Myocyte (in vitro differentiated cells): ENCODE measurements at regions not wholly inside any gene's neighbourhood (a gene's known extent, or its start where the extent isn't known, plus 50 kb on each side); places are given as distances from the start of the nearest gene placed in this dataset.
"Not testable (repeated sequence)": the region's sequence is repeated elsewhere in the genome, so short reads cannot be mapped to it uniquely, and the experiment has no call there.

ENCODE experiments used
- DNase-seq: peaks from one replicate; pipeline ENCODE4 v3.0.0-alpha.2; 2012; ENCODE audit warnings: low read depth

DNA sequence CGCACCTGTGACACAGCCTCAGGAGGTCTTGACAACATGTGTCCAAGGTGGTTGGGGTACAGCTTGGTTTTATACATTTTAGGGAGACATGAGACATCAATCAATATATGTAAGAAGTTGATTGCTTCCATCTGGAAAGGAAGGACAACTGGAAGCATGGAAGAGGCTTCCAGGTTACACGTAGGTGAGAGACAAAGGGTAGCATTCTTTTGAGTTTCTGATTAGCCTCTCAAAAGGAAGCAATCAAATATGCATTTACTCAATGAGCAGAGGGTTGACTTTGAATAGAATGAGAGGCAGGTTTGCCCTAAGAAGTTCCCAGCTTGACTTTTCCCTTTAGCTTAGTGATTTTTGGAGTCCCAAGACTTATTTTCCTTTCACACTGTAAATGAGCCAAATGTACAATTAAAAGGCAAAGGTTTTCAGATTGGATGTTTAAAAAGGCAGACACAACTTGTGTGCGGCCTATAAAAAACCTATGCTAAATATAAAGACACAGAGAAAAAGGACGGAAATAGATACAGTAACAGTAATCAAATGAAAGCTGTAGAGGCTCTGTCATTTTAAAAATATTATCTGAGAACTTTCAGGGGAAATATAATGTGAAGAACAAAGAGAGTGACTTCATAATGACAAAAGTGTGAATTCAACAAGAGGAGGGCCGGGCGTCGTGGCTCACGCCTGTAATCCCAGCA, 65.7 kb upstream of the LANCL2 start:
- DNase-seq, result no peak

DNA sequence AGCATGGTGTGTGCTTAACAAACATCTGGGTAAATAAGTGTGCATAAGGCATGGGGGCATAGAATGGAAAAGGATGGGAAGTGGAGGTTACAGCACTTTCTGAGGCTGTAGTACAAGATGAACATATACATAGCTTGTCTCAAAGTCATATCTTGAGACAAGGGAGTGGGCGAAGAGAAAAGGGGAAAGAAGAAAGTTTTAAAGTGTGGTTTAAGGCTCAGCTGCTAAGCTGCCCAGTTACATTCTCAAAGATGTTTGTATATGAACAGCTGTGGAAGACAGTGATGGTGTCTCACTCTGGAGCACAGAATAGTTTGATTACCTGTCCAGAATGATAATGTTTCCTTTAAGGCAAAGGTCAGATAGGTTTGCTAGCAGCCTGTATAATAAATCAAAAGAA, 61.9 kb upstream of the LANCL2 start:
- no peak for DNase-seq

DNA sequence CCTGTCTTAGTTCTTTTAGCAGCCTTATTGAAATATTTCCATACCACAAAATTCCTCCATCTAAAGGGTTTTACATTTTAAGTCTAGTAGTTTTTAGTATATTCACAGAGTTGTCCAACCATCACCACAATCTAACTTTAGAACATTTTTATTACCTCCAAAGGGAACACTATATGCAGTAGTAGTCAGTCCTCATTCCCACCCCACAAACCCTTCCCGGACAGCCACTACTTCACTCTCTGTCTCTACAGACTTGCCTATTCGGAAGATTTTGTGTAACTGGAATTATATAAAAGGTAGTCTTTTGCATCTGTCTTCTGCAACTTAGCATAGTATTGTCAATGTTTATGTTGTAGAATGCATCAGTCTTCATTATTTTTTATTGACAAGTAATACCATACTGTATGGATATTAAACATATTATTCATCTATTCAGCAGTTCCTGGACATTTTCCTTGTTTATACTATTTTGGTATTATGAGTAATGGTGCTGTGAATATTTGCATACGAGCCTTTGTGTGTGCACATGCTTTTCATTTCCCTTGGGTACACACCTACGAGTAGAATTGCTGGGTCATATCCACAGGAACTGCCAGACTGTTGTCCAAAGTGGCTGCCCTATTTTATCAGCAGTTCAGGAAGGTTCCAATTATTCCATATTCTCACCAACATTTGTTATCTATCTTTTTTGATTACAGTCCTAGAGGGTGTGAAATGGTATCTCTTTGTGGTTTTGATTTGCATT, 60.9 kb upstream of the LANCL2 start:
- DNase-seq, result no peak

DNA sequence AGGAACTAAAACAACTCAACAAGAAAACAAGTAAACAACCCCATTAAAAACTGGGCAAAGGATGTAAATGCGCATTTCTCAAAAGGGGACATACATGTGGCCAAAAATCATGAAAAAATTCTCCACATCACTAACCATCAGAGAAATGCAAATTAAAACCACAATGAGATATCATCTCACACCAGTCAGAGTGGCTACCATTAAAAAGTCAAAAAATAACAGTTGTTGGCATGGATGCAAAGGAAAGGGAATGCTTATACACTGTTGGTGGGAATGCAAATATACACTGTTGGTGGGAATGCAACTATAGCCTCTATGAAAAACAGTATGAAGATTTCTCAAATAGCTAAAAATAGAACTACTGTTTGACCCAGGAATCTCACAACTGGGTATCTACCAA, 60.0 kb upstream of the LANCL2 start:
- no peak for DNase-seq

DNA sequence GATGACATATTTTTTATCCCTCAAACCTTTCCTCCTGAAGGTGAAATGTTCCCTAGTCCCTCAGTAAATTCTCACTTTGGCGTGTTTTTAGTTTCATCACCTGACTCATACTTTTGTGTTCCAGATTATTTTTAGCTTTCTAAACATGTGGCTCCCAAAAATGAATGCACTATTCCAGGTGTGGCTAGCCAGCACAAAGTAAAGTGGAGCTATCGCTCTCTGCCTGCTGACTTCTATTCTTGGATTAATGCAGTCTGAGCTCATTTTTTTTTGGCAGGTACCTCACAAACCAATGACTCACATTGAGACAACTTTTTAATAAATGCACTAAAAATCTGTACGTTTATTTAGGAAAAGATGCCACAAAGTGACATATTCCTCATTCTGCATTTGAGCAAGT, 58.8 kb upstream of the LANCL2 start:
- no peak for DNase-seq

DNA sequence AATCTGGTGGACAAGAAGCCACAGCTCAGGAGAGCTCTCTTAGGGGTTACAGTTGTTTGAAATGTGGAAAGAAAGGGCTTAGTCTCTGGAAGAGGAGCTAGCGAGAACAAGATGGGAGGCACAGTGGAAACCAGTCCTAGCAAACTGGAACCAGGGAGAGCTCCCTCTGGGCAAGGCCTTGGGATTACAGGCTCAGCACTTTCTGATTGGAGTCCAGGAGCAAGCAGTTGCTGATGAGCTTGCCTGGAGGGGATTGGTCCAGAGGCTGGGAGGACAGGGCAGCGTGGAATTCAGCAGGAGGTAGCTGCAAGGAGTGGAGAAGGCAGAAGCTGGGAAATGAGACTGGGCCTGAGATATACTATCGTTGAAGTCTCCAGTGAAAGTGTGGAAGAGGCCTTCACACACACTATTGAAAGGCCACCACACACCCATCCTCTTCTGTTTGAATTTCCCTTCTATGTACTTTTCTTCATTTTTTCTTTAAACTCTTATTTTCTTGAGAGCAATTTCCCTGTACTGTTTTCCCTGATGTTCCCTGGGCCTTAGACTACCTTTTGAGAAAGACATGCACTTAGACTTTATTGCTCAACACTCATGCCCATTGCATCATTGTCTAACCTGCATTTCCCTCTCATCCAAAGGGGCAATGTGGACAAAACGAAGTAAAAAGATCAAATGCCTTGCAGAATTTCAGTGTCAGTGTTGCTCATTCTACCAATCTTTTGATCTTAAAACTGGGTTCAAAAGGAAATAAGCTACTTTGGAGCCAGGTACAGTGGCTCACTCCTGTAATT, 57.8 kb upstream of the LANCL2 start:
- peak; percentile 77 for DNase-seq

DNA sequence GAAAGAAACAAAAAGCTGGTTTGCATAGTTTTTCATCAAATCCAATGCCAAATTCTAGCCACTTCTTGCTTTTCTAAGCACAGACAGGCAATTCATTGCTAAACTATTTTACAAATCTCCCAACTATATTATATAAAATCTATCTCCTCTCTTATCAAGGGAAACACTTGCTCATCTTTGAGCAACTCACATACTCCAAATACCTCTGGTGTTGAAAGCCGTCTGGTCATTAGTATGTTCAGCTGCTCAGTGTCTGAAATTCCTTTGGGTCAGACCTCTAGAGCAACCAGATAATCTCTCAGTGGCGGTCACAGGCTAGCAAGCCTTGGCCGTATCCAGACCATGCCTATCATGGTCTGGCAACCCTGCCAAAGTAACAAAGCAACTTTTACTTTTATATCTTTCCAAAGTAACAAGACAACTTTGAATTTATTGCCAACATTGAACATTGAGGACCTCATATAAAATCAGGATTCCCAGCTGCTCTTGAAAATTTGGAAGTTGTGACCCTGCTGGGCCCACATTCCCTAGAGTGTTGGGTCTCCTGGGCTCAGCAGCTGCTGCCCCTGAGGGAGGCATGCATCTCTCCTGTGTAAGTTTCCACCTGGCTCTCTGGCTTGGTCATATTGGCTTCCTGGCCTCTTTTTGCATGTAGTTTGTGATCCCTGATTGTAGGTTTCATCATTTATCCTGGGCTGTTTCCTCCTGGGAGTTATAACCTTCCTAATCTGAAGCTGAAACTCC, 56.8 kb upstream of the LANCL2 start:
- DNase-seq, result peak; percentile 98

DNA sequence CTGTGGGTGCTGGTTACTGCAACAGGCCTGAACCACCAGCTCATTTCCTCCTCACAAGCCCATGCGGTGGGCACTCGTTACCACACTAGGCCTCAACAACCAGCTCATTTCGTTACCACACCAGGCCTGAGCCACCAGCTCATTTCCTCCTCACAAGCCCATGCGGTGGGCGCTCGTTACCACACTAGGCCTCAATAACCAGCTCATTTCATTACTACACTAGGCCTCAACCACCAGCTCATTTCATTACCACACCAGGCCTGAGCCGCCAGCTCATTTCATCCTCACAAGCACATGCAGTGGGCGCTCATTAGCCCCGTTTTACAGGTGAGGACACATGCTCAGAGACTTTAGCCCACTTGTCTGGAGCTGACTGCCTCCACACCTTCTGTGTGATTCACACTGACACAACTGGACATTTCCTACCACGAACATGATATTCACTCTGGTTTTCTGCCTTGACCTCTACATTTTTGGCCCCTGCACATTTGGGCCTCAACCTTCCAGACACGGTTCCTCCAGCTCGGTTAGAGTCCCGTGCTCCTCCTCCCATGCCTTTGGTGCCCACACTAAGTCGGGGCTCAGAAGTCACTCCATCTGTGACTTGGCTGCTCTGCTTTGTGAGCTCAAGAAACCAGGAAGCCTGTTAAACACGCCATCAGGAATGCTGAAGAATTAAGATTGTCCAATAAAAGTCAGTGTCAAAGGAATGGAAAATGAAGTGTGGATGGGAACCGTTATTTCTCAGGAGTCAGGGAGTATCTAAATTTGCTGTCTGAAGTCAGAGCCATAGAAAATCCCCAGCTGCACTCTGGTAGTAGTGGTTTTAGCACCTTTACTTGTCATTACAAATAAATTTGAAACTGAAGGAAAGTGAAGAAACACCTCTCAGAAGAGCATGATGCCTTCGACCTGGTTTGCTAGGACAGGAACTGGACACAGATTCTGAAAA, 55.8 kb upstream of the LANCL2 start:
- peak; percentile 64 for DNase-seq

DNA sequence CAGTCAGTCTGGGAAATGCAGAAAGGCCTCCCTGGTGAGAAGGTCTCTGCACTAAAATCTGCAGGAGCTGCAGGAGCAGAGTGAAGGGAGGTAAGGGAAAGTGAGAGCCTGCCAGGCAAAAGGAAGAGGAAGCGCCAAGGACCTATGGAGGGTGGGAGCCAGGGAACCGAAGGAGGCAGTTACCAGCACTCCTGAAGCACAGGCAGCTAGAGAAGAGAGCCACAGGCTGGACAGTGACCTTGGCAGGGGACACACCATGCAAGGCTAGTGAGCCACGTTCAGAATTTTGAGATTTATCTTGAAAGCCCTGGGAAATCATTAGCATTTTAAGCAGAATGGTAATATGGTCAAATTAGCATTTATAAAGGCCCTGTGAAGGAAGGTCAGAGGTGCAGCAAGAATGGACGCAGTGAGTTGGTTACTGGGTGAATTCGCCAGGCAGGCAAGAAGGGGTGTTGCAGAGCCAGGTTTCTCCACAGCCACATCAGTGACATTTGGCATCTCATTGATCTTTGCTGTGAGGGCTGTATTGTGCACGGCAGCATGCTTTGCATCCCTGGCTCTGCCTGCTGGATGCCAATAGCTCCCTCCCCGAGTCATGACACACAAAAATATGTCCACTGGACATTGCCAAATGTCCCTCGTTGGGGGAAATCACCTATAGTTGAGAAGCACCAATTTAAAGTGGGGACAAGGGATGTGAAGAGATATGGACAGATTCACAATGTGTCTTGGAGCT, 54.7 kb upstream of the LANCL2 start:
- DNase-seq, result no peak

DNA sequence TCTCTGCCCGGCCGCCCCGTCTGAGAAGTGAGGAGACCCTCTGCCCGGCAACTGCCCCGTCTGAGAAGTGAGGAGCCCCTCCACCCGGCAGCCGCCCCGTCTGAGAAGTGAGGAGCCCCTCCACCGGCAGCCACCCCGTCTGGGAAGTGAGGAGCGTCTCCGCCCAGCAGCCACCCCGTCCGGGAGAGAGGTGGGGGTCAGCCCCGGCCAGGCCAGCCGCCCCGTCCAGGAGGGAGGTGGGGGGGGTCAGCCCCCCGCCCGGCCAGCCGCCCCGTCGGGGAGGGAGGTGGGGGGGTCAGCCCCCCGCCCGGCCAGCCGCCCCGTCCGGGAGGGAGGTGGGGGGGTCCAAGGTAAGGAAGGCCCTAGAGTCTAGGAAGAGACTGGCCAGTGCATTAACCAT, 53.2 kb upstream of the LANCL2 start:
- DNase-seq, result not testable (repeated sequence)

DNA sequence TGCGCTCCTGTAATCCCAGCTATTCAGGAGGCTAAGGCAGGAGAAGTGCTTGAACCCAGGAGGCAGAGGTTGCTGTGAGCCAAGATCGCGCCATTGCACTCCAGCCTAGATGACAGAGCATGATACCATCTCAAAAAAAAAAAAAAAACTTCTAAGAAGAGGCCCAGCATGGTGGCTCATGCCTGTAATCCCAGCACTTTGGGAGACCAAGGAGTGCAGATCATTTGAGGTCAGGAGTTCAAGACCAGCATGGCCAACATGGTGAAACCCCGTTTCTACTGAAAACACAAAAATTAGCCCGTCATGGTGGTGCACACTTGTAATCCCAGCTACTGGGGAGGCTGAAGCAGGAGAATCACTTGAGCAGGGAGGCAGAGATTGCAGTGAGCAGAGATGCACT, 51.5 kb upstream of the LANCL2 start:
- not testable (repeated sequence) for DNase-seq

DNA sequence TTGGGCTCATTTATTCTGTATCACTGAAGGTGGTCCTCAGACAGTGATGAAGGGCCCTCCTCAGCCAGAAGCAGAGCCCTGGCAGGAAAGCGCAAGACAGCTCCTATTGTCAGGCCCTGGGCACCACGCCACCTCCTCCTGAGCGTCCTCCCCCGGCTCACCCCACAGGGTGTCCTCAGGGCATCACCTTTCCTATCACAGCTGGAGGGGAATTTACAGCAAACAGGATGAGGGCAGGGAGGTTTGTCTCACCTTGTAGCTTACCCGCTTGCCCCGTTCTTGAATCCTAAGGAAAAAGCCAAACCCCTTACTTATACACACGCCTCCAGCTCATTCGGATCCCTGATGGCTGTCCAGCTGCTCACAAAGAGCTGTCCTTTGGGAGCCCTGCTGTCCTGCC, 50.2 kb upstream of the LANCL2 start:
- no peak for DNase-seq
